ENCODE measurements at regions not wholly inside any gene's neighbourhood (a gene's known extent, or its start where the extent isn't known, plus 50 kb on each side); places are given as distances from the start of the nearest gene placed in this dataset.

DNA sequence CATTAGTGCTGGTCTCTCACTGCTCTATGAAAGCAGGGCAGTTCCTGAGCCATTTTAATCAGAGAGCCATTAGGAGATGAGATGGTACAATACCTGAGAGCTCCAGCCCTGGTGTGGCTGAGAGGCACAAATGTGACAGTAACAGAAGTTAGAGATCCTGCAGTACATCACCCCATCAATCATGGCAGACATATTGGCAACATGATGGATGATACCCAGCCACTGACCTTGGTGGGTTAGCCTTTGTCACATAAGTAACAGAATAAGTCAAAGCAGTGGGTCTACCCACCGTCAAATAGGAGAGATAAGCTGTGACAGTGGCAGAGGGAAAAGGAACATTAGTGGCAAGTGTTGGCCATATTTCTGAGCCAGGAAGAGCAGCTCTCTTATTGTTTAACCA lies 53.3 kb upstream of the NXPH1 start:
- Mint-ChIP-seq H3K27ac (no peak overlapping the region), H3K9me3 (ENCODE audit: low read depth) (peaks cover 2% of the 10 kb centered on the region), H3K36me3 (ENCODE audit: low read depth) (no peaks in the 10 kb centered on the region), H3K4me1 (no peaks in the 10 kb centered on the region), H3K27me3 (peaks cover 18% of the 10 kb centered on the region), H3K4me3 (no peak overlapping the region)
- ChIA-PET POLR2A (no interaction called here), CTCF (no interaction called here)
- ATAC-seq (no peak), DNase-seq (no peak)
- intact Hi-C loops (cut with DNase I, micrococcal nuclease): no loop called here

DNA sequence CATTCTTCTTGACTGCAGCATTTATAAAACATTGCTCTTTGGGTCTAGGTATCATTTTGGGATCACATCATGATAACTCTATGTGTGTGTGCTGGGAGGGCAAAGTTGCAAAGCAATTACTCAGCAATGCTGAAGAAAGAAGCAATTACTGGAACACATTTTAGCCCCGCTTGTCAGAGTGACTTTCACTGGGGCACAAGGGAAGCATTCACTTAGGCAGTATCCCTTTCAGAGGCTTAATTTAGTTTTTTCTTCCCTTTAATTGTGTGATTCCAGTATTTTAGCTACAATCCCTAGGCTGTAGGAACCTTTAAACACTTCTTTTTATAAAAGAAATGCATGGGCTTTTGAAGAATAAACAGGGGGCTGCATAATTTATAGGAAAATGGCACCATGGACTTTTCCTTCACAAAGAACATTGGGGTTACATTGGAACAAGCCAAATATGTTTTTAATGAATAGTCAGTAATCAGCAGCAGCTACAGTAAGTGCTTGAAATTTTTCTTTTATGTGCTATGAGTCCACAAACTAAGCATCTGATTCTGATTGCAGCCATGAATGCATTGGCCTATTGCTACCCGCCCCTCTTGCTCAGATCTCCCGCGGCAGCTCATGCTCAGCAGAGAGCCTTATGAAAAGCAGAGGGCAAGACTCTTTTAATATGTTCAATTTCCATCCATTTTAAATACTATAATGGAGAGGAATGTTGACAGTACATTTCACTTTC lies 51.2 kb upstream of the NXPH1 start:
- no peak overlapping the region for H3K27ac Mint-ChIP-seq
- ATAC-seq (no peak), DNase-seq (no peak)
- H3K4me1 Mint-ChIP-seq: peaks cover 5% of the 10 kb centered on the region
- ChIA-PET POLR2A (no interaction called here), CTCF (no interaction called here)
- peaks cover 23% of the 10 kb centered on the region for H3K27me3 Mint-ChIP-seq
- intact Hi-C loops (cut with DNase I, micrococcal nuclease): no loop called here
- H3K36me3 Mint-ChIP-seq (ENCODE audit: low read depth): no peaks in the 10 kb centered on the region
- H3K4me3 Mint-ChIP-seq: no peak overlapping the region
- no peaks in the 10 kb centered on the region for H3K9me3 Mint-ChIP-seq (ENCODE audit: low read depth)
